ENCODE measurements at regions not wholly inside any gene's neighbourhood (a gene's known extent, or its start where the extent isn't known, plus 50 kb on each side); places are given as distances from the start of the nearest gene placed in this dataset.

GRCh38 chr13:111508164-111508870 lies 187.9 kb downstream of the TEX29 start:
- no peaks in the 10 kb centered on the region for H3K27me3 ChIP-seq
- no peak overlapping the region for H3K27ac ChIP-seq
- no peak overlapping the region for H3K4me3 ChIP-seq
- DNase-seq = peak; percentile 17
- intact Hi-C loops (cut with DNase I; ENCODE audit: low total_unique reads) = no loop called here
- no peaks in the 10 kb centered on the region for H3K36me3 ChIP-seq (ENCODE audit: low read depth, missing control alignments)
- no peaks in the 10 kb centered on the region for H3K9me3 ChIP-seq
- WGBS, 2 donors = 57 to 65% methylated on average over 16 to 21 of the region's 21 CpGs
- H3K4me1 ChIP-seq = no peaks in the 10 kb centered on the region
- TF ChIP-seq POLR2A (IDR thresholded peaks at IDR 0.05) = no peak
- no peak for TF ChIP-seq CTCF (IDR thresholded peaks at IDR 0.05)

DNA sequence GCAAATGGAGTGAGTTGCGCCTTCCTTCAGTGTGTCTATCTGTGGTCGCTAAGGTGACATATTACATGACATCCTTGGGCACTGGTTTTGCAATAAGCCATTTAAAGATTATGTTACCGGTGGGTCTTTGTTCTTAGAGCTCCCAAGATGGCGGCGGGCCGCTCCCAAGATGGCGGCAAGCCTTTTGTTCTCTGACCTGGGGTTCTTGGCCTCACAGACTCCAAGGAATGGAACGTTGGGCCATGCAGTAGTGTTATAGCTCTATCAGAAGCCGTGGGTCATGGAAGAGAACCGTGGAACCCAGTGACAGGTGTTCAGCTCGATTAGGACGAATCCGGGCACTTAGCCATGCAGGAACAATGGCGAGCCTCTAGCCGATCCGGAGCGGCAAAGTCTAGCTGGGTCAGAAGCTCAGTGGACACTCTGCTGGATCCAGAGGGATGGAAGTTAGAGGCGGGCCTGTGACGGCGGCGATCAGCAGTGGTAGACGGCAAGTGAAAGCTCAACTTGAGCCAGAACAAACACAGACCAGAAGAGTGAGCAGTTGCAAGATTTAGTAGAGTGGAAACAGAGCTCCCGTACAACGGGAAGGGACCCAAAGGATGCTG lies 188.6 kb downstream of the TEX29 start:
- no peak for TF ChIP-seq CTCF (IDR thresholded peaks at IDR 0.05)
- no peak for TF ChIP-seq POLR2A (IDR thresholded peaks at IDR 0.05)
- WGBS, 2 donors = 80 to 83% methylated on average over 24 of the region's 24 CpGs
- Histone ChIP-seq H3K9me3 (no peaks in the 10 kb centered on the region), H3K4me3 (no peak overlapping the region), H3K27ac (no peak overlapping the region), H3K27me3 (no peaks in the 10 kb centered on the region), H3K36me3 (ENCODE audit: low read depth, missing control alignments) (no peaks in the 10 kb centered on the region), H3K4me1 (no peaks in the 10 kb centered on the region)
- DNase-seq = peak; percentile 36
- intact Hi-C loops (cut with DNase I; ENCODE audit: low total_unique reads) = no loop called here

DNA sequence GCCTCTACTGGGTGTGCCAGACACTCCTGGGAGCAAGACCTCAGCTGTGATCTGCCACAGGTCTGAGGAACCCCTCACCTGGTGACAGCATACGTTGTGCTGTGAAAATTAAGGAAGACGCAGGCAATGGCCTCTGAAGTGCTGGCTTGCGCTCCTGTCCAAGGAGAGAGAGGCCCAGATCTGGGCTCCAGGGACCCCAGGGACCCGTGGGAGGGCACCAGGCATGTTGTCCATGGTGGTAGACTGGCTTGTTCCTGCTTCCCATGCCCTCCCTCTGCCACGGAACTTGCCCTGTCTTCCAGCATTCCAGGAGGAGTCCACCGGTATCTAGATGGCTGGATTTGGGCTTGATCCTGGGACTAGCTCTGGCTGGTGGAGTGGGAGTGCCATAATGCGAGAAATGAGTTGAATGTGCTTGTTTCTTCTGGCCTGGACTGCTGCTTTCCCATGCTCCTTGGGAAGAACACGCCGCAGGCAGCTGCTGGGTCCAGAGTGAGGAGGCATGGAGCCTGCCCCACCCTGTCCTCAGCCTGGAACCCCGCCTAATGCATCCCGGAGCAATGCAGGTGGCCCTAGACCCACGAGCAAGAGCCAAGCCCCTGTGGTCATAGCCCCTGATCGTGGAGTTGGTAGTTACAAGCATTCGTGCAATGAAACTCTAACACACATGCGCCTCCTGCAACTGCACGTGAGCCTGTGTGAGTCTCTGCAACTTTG lies 190.2 kb downstream of the TEX29 start:
- H3K36me3 ChIP-seq (ENCODE audit: low read depth, missing control alignments) = no peaks in the 10 kb centered on the region
- TF ChIP-seq CTCF (IDR thresholded peaks at IDR 0.05) (no peak), POLR2A (IDR thresholded peaks at IDR 0.05) (no peak)
- 77 to 80% methylated on average over 6 to 16 of the region's 16 CpGs for WGBS, 2 donors
- H3K4me1 ChIP-seq = no peaks in the 10 kb centered on the region
- no peaks in the 10 kb centered on the region for H3K27me3 ChIP-seq
- no peak overlapping the region for H3K4me3 ChIP-seq
- H3K9me3 ChIP-seq = no peaks in the 10 kb centered on the region
- no peak overlapping the region for H3K27ac ChIP-seq
- intact Hi-C loops (cut with DNase I; ENCODE audit: low total_unique reads) = no loop called here
- peak; percentile 8 for DNase-seq

- WGBS, 2 donors = 76 to 86% methylated on average over 3 of the region's 3 CpGs
- no peaks in the 10 kb centered on the region for H3K9me3 ChIP-seq
- H3K4me1 ChIP-seq = no peaks in the 10 kb centered on the region
- TF ChIP-seq POLR2A (IDR thresholded peaks at IDR 0.05) (no peak), CTCF (IDR thresholded peaks at IDR 0.05) (no peak)
- no peak overlapping the region for H3K4me3 ChIP-seq
- no peak overlapping the region for H3K27ac ChIP-seq
- no peaks in the 10 kb centered on the region for H3K36me3 ChIP-seq (ENCODE audit: low read depth, missing control alignments)
- no peak for DNase-seq
- H3K27me3 ChIP-seq = no peaks in the 10 kb centered on the region
- intact Hi-C loops (cut with DNase I; ENCODE audit: low total_unique reads) = no loop called here
Observed at GRCh38 chr13:111511219-111511732, 190.8 kb downstream of the TEX29 start.

Measured in testis (tissue), 2 donors.